ENCODE measurements at regions not wholly inside any gene's neighbourhood (a gene's known extent, or its start where the extent isn't known, plus 50 kb on each side); places are given as distances from the start of the nearest gene placed in this dataset.

GRCh38 chr1:244758708-244759107 is 76.8 kb upstream of the COX20 start:
- Histone ChIP-seq H3K27ac (ENCODE audit: low read length) (no peak overlapping the region), H3K27me3 (ENCODE audit: low read length) (no peaks in the 10 kb centered on the region), H2AFZ (ENCODE audit: low read length) (no peak overlapping the region), H3K9ac (ENCODE audit: low read length) (no peak overlapping the region), H3K36me3 (ENCODE audit: low read depth, low read length) (no peaks in the 10 kb centered on the region), H3K9me2 (replicated peaks; ENCODE audit: low read length) (no peaks in the 10 kb centered on the region), H4K20me1 (ENCODE audit: low read length) (no peaks in the 10 kb centered on the region), H3K4me2 (ENCODE audit: low read length) (no peak overlapping the region), H3K4me1 (ENCODE audit: insufficient read depth, low read length) (no peaks in the 10 kb centered on the region), H3K4me3 (ENCODE audit: low read length) (no peak overlapping the region), H3K9me3 (ENCODE audit: low read length) (no peaks in the 10 kb centered on the region), H3K79me2 (ENCODE audit: low read length) (no peaks in the 10 kb centered on the region), H3F3A (ENCODE audit: low read length, unreplicated experiment) (no peaks in the 10 kb centered on the region)
- POLR2A ChIA-PET (ENCODE audit: unreplicated experiment), result no interaction called here
- TF ChIP-seq EZH2 (IDR thresholded peaks at IDR 0.05; ENCODE audit: low read length, unreplicated experiment) (no peak), CTCF (conservative IDR thresholded peaks at IDR 0.05; ENCODE audit: low read depth, low read length) (no peak), EZH2phosphoT487 (IDR thresholded peaks at IDR 0.05; ENCODE audit: borderline replicate concordance, low read length) (no peak)
- no peak for ATAC-seq
- CTCF ChIA-PET, result no interaction called here
- DNase-seq, result no peak
- intact Hi-C loops (cut with micrococcal nuclease), result loop anchor here (5.0 kb wide), 1 partner anchor 41 kb away; no protein-coding TSS in a partner anchor
- no TSS peak for BruUV-seq (replicated peaks)

DNA sequence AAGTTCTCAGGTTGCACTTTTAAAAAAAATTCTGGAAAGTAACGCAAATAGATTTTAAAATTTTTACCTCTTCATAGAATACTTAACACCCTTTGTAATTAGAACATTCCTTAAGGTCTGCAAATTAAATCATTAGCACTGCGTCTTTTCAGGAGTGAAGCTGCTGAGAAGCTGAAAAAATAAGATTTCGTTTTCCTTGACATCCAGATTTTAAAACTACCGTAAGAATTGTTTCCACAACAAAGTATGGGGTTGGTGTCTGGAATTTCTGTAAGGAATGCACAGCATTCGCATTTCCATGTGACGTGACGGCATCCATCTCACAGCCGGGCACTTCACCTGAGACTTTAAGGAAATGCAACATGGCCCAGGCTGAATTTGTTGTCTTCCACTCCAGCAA is 76.3 kb upstream of the COX20 start:
- no peak overlapping the region for H3K27ac ChIP-seq (ENCODE audit: low read length)
- no peaks in the 10 kb centered on the region for H3K36me3 ChIP-seq (ENCODE audit: low read depth, low read length)
- BruUV-seq (replicated peaks), result no TSS peak
- no peaks in the 10 kb centered on the region for H3K27me3 ChIP-seq (ENCODE audit: low read length)
- no peak overlapping the region for H2AFZ ChIP-seq (ENCODE audit: low read length)
- H3K4me1 ChIP-seq (ENCODE audit: insufficient read depth, low read length), result no peaks in the 10 kb centered on the region
- ChIA-PET CTCF (no interaction called here), POLR2A (ENCODE audit: unreplicated experiment) (no interaction called here)
- no peaks in the 10 kb centered on the region for H3K79me2 ChIP-seq (ENCODE audit: low read length)
- no peaks in the 10 kb centered on the region for H3K9me2 ChIP-seq (replicated peaks; ENCODE audit: low read length)
- ATAC-seq (no peak), DNase-seq (no peak)
- no peaks in the 10 kb centered on the region for H3K9me3 ChIP-seq (ENCODE audit: low read length)
- no peaks in the 10 kb centered on the region for H4K20me1 ChIP-seq (ENCODE audit: low read length)
- H3F3A ChIP-seq (ENCODE audit: low read length, unreplicated experiment), result no peaks in the 10 kb centered on the region
- no peak overlapping the region for H3K4me2 ChIP-seq (ENCODE audit: low read length)
- intact Hi-C loops (cut with micrococcal nuclease), result loop anchor here (5.0 kb wide), 1 partner anchor 42 kb away; no protein-coding TSS in a partner anchor
- no peak for TF ChIP-seq EZH2 (IDR thresholded peaks at IDR 0.05; ENCODE audit: low read length, unreplicated experiment)
- TF ChIP-seq CTCF (conservative IDR thresholded peaks at IDR 0.05; ENCODE audit: low read depth, low read length), result no peak
- TF ChIP-seq EZH2phosphoT487 (IDR thresholded peaks at IDR 0.05; ENCODE audit: borderline replicate concordance, low read length), result no peak
- H3K9ac ChIP-seq (ENCODE audit: low read length), result no peak overlapping the region
- no peak overlapping the region for H3K4me3 ChIP-seq (ENCODE audit: low read length)

DNA sequence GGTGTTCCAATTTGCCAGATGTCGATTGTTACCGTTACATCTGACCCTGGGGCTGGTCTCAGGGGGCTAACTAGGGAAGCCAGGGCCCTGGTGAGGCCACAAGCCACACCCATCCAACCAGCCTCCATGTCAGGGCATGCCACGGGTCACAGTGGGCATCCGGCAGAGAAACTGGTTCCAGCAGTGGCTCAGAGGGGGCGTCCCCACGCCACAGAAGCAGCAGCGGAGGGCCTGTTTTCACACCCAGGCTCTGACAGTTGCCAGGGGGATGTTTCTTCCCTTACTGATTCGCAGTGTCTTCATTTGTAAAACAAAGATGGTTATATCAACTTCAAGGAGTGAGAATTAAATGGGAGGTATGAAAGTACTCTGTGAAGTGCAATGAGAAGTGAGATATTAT is 75.0 kb upstream of the COX20 start:
- Histone ChIP-seq H3K4me1 (ENCODE audit: insufficient read depth, low read length) (no peaks in the 10 kb centered on the region), H3K27me3 (ENCODE audit: low read length) (no peaks in the 10 kb centered on the region), H3K79me2 (ENCODE audit: low read length) (no peaks in the 10 kb centered on the region), H3K27ac (ENCODE audit: low read length) (no peak overlapping the region), H3K36me3 (ENCODE audit: low read depth, low read length) (no peaks in the 10 kb centered on the region), H2AFZ (ENCODE audit: low read length) (no peak overlapping the region), H4K20me1 (ENCODE audit: low read length) (no peaks in the 10 kb centered on the region), H3K9ac (ENCODE audit: low read length) (no peak overlapping the region), H3K4me2 (ENCODE audit: low read length) (no peak overlapping the region), H3K9me2 (replicated peaks; ENCODE audit: low read length) (no peaks in the 10 kb centered on the region), H3K9me3 (ENCODE audit: low read length) (no peaks in the 10 kb centered on the region), H3K4me3 (ENCODE audit: low read length) (no peak overlapping the region), H3F3A (ENCODE audit: low read length, unreplicated experiment) (no peaks in the 10 kb centered on the region)
- ChIA-PET POLR2A (ENCODE audit: unreplicated experiment) (no interaction called here), CTCF (no interaction called here)
- DNase-seq (no peak), ATAC-seq (no peak)
- TF ChIP-seq CTCF (conservative IDR thresholded peaks at IDR 0.05; ENCODE audit: low read depth, low read length), result no peak
- no peak for TF ChIP-seq EZH2phosphoT487 (IDR thresholded peaks at IDR 0.05; ENCODE audit: borderline replicate concordance, low read length)
- TF ChIP-seq EZH2 (IDR thresholded peaks at IDR 0.05; ENCODE audit: low read length, unreplicated experiment), result no peak
- no TSS peak for BruUV-seq (replicated peaks)
- intact Hi-C loops (cut with micrococcal nuclease), result no loop called here
